NCI-H1436 (cell line): ENCODE measurements at regions not wholly inside any gene's neighbourhood (a gene's known extent, or its start where the extent isn't known, plus 50 kb on each side); places are given as distances from the start of the nearest gene placed in this dataset.
"Not testable (repeated sequence)": the region's sequence is repeated elsewhere in the genome, so short reads cannot be mapped to it uniquely, and the experiment has no call there.

ENCODE experiments used
- DNase-seq: peaks from one replicate; lab custom pipeline; 2025; lab: John Stamatoyannopoulos, UW

DNA sequence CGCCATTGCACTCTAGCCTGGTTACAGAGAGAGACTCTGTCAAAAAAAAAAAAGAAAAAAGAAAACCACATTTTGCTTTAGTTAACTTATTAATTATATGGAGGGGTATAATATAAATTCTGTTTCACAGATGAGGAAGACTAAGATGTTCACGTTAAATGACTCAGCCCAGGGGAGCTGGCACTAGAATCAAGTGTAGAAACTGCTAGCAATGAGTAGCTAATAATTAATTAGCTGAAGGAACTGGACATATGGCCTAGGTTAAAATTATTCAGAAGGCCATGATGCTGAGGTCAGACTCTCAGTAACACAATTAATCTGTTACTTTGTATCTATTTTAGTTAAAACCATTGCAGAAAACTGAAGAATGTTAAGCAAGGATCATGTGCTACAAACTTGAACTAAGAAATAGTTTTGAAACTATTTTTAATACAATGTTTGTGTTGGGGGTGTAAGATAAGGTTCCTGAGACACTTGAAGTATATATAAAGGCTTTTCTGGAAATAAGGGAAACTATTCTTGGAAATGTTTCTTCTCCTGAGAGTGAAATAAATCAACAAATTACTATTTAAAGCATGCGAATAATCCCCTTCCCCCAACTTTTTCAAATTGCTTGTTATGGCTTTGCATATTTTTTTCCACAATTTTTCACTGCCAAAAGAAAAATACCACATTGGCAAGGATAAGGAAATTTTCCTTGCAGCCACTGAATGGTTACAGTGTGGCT lies 589.3 kb downstream of the SOX5 start:
- no peak for DNase-seq

DNA sequence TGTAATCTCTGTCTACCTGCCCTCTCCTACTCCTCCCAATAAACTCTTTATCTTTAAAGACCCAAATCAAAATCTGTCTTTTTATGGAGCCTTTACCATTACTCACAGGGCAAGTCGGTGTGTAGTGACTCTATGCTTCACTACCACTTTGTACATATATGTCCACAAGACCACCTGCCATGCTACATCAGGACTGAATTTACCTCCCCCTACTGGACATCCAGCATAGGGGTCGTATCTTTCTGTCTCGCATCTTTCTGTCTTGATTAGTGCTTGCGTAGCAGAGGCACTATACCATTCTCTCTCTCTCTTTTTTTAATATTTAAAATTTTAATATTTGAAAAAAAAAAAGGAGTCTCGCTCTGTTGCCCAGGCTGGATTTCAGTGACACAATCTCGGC lies 587.5 kb downstream of the SOX5 start:
- no peak for DNase-seq

DNA sequence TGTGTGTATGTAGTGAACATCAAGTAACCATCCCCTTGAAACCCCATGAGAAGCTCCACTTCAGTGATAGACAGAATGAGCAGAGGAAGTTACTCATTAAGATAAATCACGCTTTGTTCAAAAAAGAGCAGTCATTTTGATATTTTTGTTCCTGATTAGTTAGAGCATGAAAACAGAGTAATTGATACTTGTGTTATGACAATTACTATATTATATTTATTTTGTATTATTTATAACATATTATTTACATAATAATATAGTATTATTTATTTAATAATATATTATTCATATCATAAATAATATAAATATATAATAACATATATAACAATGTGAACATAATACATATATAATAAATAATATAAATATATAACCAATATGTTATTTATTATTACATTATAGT lies 580.9 kb downstream of the SOX5 start:
- no peak for DNase-seq

DNA sequence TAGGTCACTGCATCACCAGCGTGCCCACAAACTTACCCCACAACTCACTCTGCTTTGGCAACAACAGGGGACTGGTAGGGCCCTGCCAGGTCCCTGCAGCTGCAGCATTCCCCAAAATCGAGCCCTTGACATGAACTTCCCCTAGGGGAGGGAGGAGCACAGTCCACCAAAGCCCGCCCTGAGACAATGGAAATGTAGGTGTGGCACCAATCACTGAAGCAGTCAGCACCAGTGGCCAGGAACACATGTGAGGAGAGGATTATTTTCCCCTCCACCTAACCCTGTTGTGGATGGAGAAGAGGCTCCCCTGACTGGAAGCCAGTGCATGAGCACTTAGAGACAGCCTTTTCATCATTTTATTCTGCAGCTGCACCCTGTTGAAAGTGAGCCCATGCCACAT lies 573.8 kb downstream of the SOX5 start:
- no peak for DNase-seq

DNA sequence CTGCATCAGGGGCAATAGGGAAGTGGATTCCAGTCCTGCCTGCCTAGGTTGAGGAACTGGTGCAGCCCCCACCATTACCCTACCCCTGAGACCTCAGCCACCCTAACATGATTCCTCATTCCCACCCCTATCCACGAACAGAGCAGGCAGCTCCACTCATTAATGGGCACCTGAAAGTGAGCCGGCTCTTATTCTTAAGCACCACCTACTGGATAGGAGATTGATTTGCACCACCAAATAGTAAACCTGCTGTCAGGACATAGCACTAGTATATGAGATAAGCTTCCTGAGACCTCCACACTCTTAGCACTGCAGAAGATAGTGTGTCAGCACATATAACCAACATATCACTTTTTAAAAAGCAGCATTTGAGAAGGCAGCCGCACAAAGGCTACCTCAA lies 573.2 kb downstream of the SOX5 start:
- no peak for DNase-seq

DNA sequence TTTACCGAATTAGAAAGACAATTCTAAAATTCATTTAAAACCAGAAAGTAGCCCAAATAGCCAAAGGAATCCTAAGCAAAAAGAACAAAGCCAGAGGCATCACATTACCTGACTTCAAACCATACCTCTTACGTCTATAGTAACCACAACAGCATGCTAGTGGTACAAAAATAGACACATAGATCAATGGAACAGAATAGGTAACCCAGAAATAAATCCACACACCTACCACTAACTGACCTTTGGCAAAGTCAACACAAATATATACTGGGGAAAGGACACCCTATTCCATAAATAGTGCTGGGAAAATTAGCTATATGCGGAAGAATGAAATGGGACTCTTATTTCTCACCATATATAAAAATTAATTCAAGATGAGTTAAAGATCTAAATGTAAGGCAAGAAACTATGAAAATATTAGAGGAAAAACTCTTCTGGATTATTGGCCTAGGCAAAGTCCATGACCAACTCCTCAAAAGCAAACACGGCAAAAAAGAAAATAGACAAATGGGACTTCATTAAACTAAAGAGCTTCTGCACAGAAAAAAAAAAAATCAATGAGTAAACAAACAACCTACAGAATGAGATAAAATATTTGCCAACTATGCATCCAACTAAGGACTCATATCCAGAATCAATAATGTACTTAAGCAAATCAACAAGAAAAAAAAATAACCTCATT lies 568.9 kb downstream of the SOX5 start:
- no peak for DNase-seq

DNA sequence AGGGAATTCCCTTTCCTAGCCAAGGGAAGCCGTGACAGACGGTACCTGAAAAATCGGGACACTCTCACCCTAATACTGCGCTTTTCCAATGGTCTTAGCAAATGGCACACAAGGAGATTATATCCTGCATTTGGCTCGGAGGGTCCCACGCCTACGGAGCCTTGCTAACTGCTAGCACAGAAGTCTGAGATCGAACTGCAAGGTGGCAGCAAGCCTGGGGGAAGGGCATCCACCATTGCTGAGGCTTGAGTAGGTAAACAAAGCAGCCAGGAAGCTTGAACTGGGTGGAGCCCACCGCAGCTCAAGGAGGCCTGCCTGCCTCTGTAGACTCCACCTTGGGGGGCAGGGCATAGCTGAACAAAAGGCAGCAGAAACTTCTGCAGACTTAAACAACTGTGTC lies 560.6 kb downstream of the SOX5 start:
- not testable (repeated sequence) for DNase-seq

DNA sequence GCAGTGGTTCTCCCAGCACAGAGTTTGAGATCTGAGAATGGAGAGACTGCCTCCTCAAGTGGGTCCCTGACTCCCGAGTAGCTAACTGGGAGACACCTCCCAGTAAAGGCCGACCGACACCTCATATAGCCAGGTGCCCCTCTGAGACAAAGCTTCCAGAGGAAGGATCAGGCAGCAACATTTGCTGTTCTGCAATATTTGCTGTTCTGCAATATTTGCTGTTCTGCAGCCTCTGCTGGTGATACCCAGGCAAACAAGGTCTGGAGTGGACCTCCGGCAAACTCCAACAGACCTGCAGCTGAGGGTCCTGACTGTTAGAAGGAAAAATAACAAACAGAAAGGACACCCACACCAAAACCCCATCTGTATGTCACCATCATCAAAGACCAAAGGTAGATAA lies 560.2 kb downstream of the SOX5 start:
- DNase-seq: not testable (repeated sequence)

DNA sequence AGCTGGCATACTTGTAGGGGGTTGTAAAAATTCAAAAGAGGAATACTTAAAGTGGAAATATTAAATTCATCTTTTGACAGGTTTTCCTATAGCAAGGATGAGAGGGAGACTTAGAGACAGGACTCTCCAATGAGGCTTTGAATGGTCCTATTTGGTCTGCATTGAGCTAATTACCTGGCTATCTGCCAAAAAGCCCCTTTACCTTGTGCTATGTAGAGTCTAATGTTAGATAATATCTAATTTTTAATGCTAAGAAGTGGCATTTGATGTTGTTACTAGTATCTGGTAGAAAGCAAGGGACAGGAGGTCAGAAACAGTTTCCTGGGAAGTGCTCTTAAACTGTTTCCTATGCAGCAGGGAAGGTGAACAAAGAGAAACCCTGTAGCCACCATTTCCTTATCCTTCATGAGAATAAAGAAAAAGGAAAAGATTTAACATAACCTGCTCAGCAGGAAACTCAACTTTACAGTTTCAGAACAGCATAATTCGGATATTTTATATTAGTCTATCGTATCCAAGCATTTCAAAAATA lies 550.0 kb downstream of the SOX5 start:
- DNase-seq: no peak

DNA sequence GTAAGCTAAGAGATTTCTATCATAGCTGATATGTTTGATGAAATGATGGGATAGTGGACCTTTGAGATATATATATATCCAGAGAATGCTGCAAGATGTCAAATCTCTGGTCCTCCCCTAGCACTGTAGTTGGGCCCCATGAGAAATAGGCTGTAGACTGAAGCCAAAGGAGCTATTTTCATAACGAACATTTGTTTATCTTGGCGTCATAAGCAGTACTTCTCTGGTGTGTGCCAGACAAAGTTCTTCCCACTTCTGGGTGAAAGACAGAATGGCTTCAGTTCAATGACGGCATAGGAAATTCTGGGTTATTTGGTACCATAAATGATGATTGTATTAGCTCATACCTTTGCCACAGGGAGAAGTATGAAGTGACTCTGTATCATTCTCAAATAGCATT lies 534.3 kb downstream of the SOX5 start:
- DNase-seq: no peak

DNA sequence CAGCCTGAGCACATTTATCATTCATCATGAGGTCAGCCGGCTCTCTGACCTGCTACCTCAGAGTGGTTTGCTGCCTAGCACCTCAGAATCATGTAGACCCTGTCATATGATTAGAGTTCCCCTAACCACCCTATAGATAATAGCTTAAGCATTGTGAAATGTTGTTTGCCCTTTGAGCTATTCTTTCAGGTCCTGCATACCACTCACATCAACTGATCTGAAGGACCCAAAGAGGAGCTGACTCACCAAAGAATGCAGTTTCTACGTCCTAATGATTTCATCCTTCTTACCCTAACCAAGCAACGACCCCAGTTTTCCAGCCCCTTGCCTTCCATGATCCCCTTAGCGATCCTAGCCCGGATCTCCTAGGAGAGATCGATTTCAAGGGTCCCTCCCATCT lies 527.9 kb downstream of the SOX5 start:
- DNase-seq: no peak

DNA sequence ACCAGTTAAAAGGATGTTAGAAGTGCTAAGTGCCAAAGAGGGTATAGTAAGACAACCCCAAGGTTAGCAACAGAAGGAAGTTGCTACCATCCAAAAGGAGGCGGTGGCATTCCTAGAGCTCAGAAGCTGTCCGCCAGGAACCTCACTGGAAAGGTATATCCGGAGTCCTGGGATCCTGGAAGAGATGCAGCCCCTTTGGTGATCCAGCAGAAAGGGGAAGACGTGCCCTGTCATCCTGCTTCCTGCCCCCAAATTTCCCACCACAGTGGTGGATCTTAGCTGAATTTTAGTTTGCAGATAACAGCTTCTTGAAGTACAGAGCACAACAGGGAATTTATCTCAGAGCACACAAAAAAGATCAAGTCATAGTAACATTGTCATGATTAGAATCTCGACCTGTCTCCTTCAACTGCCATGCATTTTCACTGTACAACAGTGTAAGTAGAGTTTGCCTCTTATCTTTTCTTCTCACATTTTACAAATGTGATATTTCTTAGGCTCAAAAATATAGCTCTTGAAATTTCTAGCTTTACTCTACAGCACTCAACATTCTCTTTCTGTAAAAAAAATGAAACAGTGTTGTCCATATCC lies 526.3 kb downstream of the SOX5 start:
- no peak for DNase-seq

DNA sequence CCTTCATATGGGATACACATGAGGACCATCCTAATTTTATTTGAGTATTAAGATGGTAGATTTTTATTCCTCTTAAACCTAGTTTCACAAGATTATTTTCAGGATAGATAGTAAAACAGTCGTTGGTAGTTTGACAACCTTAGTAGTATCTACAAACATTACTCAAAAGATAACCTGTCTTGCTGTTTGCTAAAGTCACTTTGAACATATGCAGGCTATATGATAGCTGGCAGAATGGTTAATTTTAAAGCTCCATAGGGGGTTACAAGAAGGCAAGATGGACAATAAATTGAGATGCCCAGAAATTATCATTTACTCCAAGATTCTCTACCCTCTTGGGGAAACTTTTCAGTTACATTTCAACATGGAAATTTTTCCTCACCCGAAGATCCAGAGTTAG lies 525.7 kb downstream of the SOX5 start:
- no peak for DNase-seq

DNA sequence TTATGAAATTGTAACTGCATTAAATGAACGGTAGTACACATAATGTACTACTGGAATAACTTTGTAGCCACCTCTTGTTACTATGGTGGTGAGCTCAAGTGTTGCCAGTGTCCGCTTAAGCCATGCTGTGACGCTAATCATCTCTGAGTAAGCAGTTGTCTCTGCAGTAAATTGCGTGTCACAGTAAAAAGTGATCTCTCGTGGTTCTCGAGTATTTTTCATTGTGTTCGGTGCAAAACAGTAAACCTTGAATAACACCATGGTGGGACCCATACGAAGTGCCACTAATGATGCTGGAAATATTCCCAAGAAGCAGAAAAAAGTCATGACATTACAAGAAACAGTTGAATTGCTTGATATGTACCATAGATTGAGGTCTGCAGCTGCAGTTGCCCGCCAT lies 524.8 kb downstream of the SOX5 start:
- DNase-seq: no peak

DNA sequence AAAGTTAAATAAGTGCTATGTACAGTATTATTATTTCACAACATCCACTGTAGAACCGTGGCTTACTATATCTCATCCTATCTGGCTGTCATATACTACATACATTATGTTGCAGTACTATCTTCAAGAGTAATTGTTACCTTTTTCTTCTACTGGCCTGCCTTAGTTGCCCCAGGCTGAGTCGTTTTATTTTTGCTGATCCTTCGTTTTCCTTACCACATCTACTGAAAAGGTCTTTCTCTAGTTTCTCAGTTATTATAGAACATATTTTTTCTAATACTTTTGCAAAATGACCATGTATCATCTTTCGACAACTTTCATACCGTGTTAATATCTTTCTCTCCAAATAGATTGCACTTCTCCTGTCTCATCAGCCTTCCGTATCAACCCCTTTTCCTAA lies 523.1 kb downstream of the SOX5 start:
- DNase-seq: no peak

DNA sequence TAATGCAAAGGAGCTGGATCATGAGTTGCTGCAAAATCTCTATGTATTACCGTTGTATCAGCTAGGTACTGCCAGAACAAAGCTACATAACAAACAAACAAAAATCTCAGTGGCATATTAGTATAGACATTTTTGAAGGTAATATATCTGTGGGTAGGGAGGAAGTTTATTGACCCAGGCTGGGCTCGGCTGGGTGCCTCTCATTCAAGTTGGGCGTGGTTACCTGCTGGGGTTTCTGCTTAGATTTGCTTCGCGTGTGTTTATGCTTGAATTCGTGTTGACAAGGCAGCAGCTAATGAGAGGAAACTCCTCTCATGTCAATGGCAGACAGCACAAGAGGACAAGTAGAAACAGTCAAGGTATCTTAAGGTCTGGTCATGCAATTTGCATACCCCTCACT lies 520.7 kb downstream of the SOX5 start:
- DNase-seq: no peak

DNA sequence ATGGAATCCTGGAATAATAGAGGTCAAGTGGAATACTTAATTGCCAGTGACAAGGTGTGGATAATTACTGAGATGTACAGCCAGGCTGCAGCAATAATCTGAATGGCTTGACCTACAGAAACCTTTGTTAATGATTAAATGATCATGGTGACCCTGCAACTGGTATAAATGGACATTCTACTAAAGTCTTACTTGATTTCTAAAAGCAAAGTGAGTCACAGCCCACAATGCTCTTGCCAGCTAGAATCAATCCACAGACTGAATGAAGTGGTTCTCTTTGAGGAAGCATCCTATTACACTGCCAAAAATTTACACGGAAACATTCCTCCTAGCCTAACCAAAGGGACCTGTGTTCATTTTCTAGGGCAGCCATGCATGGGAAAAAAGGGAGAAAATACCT lies 518.5 kb downstream of the SOX5 start:
- no peak for DNase-seq

DNA sequence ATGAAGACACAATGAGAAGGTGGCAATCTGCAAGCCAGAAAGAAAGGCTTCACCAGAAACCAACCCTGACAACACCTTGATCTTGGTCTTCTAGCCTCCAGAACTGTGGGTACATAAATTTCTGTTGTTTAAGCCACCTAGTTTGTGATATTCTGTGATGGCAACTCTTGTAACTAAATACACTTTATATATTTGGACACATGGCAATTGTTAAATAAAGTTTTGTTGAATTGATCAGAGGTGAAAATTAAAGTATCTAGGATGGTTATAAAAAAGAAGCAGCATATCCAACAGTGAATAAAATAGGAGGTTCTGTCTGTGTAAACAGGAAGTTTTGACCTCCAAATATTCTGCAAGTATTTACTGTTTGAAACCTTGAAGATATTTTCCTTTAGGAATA lies 516.3 kb downstream of the SOX5 start:
- no peak for DNase-seq

DNA sequence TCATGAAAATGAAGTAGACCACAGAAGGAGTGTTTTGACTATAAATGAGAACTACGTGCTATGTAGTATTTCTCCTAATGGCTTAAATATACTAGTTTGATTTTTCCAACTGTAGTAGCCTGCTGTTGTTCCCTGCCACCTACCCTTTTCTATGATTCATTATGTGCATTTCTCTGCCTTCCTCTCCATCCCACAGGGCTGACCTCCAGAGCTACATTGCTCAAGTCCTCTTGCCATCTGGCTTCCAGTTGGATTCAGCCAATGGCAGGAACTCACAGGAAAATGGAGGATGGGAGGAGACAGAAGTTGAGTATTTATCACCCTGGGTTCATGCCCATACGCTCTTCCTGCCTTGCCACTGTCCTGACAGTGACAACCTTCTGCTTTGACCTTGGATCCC lies 515.3 kb downstream of the SOX5 start:
- DNase-seq: no peak

DNA sequence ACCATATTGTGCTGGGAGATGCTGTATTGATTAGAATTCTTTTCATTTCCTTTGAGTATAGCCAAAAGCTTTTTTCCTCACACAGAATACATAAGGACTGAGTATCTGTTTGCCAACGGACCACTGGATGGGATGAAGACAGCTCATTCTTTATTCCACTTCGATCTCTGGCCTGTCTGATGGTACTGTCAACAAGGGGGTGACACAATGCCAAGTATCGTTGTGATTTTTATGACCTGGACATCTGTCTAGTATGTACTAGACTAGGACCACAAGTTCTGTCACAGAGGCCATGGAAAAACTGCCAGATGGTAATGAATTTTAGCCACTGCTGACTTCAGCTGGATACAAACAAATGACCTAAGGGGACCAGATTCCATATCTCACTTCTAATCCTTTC lies 502.7 kb downstream of the SOX5 start:
- DNase-seq: no peak

DNA sequence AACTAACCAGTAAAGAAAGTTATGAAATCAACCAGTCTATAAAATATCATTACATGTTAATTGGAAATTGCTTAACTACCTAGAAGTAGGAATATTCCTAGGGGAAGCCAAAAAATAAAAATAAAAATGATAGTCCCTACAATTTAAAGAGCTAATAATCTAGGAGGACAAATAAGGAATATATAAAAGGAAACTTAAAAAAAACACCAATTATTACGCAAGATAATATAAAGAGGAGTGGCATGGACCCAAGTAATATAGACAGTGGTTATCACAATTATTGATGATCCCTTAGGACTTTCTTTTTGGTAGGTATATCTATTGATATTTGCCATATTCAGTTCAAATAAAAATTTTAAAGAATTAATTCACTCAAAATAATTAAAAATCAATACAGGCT lies 498.7 kb downstream of the SOX5 start:
- no peak for DNase-seq

DNA sequence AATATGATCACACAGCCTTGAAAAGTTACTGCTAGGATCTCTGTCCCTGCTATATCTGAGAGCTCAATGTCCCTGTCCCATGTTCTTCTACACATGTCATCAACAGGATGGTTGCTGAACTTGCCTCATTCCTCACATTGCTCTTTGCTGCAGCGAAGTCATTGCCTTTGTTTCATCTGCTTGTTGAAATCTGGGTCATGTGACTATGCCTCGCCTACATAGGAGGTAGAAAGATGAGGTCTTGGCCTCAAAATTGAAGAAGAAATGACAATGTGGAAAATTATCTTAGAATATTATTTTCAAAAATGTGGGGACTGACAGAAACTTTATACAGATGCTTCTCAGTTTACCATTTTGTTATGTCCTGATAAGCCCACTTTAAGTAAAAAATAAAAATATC lies 494.2 kb downstream of the SOX5 start:
- no peak for DNase-seq

DNA sequence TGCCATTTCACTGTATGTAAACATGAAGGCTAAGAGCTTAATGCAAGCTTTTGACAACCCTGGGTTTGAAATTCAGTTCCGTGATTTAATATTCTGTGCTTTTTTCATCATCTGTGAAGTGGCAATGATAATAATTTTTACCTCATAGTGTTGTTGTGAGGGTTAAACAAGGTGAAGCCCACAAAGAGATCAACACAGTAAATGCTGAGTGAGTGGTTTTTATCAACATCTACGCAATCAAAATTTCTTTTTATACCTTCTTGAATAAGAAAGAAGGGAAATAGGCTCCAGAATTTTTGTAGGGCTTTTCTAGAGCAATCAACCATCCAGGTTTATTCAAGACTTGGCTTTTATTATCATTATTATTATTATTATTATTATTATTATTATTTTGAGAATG lies 490.8 kb downstream of the SOX5 start:
- DNase-seq: no peak
